Neural cell (in vitro differentiated cells): ENCODE measurements at regions not wholly inside any gene's neighbourhood (a gene's known extent, or its start where the extent isn't known, plus 50 kb on each side); places are given as distances from the start of the nearest gene placed in this dataset.

Source experiments
- H2AFZ ChIP-seq: fragments of 200-600, 300-800 bp; sonication (generic), shearing (Covaris generic); 2 replicates; pipeline ENCODE4 v1.6.0; 2014; ENCODE audit warnings: low read depth, mild to moderate bottlenecking, antibody characterized with exemption, low read length, moderate library complexity
- H3F3A ChIP-seq: fragments of 200-600 bp; shearing (Covaris generic); 2 replicates; pipeline ENCODE4 v1.6.1; 2016; ENCODE audit warnings: mild to moderate bottlenecking, moderate library complexity, mixed read lengths, antibody characterized with exemption, low read length; ENCODE audit not compliant: insufficient read depth, poor library complexity, severe bottlenecking
- H3K27ac ChIP-seq: fragments of 200-600, 300-800 bp; sonication (generic), shearing (Covaris generic); 2 replicates; pipeline ENCODE4 v1.5.1; 2014; ENCODE audit warnings: mild to moderate bottlenecking, low read length, moderate library complexity
- H3K27me3 ChIP-seq: fragments of 300-800, 200-600 bp; sonication (generic), shearing (Covaris generic); 2 replicates; pipeline ENCODE4 v1.6.0; 2014; ENCODE audit warnings: mild to moderate bottlenecking, low read depth, low read length, moderate library complexity; ENCODE audit not compliant: insufficient read depth
- H3K36me3 ChIP-seq: fragments of 300-800, 200-600 bp; sonication (generic), shearing (Covaris generic); 2 replicates; pipeline ENCODE4 v1.5.1; 2014; ENCODE audit warnings: mild to moderate bottlenecking, antibody characterized with exemption, low read length, moderate library complexity; ENCODE audit not compliant: insufficient read depth
- H3K4me2 ChIP-seq: fragments of 300-800, 200-600 bp; sonication (generic), shearing (Covaris generic); 2 replicates; pipeline ENCODE4 v1.6.0; 2014; ENCODE audit warnings: mild to moderate bottlenecking, low read length
- H3K4me3 ChIP-seq: fragments of 300-800, 200-600 bp; sonication (generic), shearing (Covaris generic); 2 replicates; pipeline ENCODE4 v1.5.1; 2014; ENCODE audit warnings: mild to moderate bottlenecking, low read length, moderate library complexity
- H3K79me2 ChIP-seq: fragments of 200-600 bp; shearing (Covaris generic); replicated peaks from 2 replicates; pipeline ENCODE4 v1.6.0; 2014; ENCODE audit warnings: mild to moderate bottlenecking, low read length, moderate library complexity; ENCODE audit not compliant: insufficient read depth
- H3K9ac ChIP-seq: fragments of 300-800, 200-600 bp; sonication (generic), shearing (Covaris generic); 2 replicates; pipeline ENCODE4 v1.6.1; 2016; ENCODE audit warnings: mild to moderate bottlenecking, low read length, mixed read lengths
- H3K9me2 ChIP-seq: fragments of 200-600 bp; shearing (Covaris generic); 2 replicates; pipeline ENCODE4 v1.6.1; 2016; ENCODE audit warnings: mild to moderate bottlenecking, low read length, mixed read lengths; ENCODE audit not compliant: insufficient read depth
- H3K9me3 ChIP-seq: fragments of 200-600, 300-800 bp; sonication (generic), shearing (Covaris generic); 2 replicates; pipeline ENCODE4 v1.6.1; 2016; ENCODE audit warnings: mild to moderate bottlenecking, mixed run types, low read length, moderate library complexity, mixed read lengths
- H4K20me1 ChIP-seq: fragments of 200-600 bp; shearing (Covaris generic); 2 replicates; pipeline ENCODE4 v1.6.1; 2016; ENCODE audit warnings: mild to moderate bottlenecking, mixed run types; ENCODE audit not compliant: insufficient read depth
- CTCF ChIP-seq: fragments of 450-650 bp; IDR thresholded peaks from 2 replicates; pipeline ENCODE4 v1.5.1; 2014; ENCODE audit warnings: antibody characterized with exemption, mild to moderate bottlenecking, moderate library complexity; ENCODE audit not compliant: poor library complexity, severe bottlenecking
- EP300 ChIP-seq: fragments of 450-650 bp; conservative IDR thresholded peaks from 2 replicates; pipeline ENCODE4 v1.6.1; 2014; ENCODE audit warnings: antibody characterized with exemption, mild to moderate bottlenecking, moderate library complexity; ENCODE audit not compliant: poor library complexity, severe bottlenecking
- EZH2 ChIP-seq: fragments of 200-600, 300-800 bp; shearing (Covaris generic), sonication (generic); IDR thresholded peaks from 2 replicates; pipeline ENCODE4 v1.6.1; 2014; ENCODE audit warnings: antibody characterized with exemption, low read length, borderline replicate concordance, mild to moderate bottlenecking; ENCODE audit not compliant: insufficient read depth, poor library complexity, severe bottlenecking
- MXI1 ChIP-seq: fragments of 450-650 bp; conservative IDR thresholded peaks from 2 replicates; pipeline ENCODE4 v1.6.1; 2014; ENCODE audit warnings: antibody characterized with exemption, mild to moderate bottlenecking; ENCODE audit not compliant: poor library complexity, severe bottlenecking
- POLR2AphosphoS5 ChIP-seq: IDR thresholded peaks from 2 replicates; pipeline ENCODE4 v1.6.1; 2012
- RAD21 ChIP-seq: fragments of 450-650 bp; conservative IDR thresholded peaks from 2 replicates; pipeline ENCODE4 v1.6.1; 2014; ENCODE audit warnings: antibody characterized with exemption, mild to moderate bottlenecking, moderate library complexity
- REST ChIP-seq: IDR thresholded peaks from 2 replicates; pipeline ENCODE4 v1.6.1; 2012; ENCODE audit warnings: borderline replicate concordance
- SMC3 ChIP-seq: fragments of 450-650 bp; conservative IDR thresholded peaks from 2 replicates; pipeline ENCODE4 v1.6.1; 2014; ENCODE audit warnings: antibody characterized with exemption, mild to moderate bottlenecking, moderate library complexity; ENCODE audit not compliant: poor library complexity
- TAF1 ChIP-seq: IDR thresholded peaks from 2 replicates; pipeline ENCODE4 v1.6.1; 2012; ENCODE audit warnings: low read depth

- Histone ChIP-seq H3K79me2 (no peaks in the 10 kb centered on the region), H3K9ac (no peak overlapping the region), H3K36me3 (no peaks in the 10 kb centered on the region), H3K9me3 (no peaks in the 10 kb centered on the region), H3K4me2 (no peak overlapping the region), H3K4me3 (no peak overlapping the region), H4K20me1 (no peaks in the 10 kb centered on the region), H3K9me2 (no peaks in the 10 kb centered on the region), H3K27ac (no peak overlapping the region), H3K27me3 (no peaks in the 10 kb centered on the region), H3F3A (no peaks in the 10 kb centered on the region), H2AFZ (no peak overlapping the region)
- no peak for TF ChIP-seq CTCF
- TF ChIP-seq EP300 = no peak
- TF ChIP-seq REST = no peak
- TF ChIP-seq POLR2AphosphoS5 = no peak
- TF ChIP-seq MXI1 = no peak
- no peak for TF ChIP-seq TAF1
- TF ChIP-seq EZH2 = no peak
- no peak for TF ChIP-seq SMC3
- TF ChIP-seq RAD21 = no peak
These were observed 232.8 kb upstream of the NPSR1 start for GRCh38 chr7:34425194-34425593.

- Histone ChIP-seq H3K9me2 (no peaks in the 10 kb centered on the region), H3K27ac (no peak overlapping the region), H3K4me3 (no peak overlapping the region), H3K27me3 (no peaks in the 10 kb centered on the region), H3K9me3 (no peaks in the 10 kb centered on the region), H3K4me2 (no peak overlapping the region), H2AFZ (no peak overlapping the region), H3K9ac (no peak overlapping the region), H4K20me1 (no peaks in the 10 kb centered on the region), H3K79me2 (no peaks in the 10 kb centered on the region), H3K36me3 (no peaks in the 10 kb centered on the region), H3F3A (no peaks in the 10 kb centered on the region)
- no peak for TF ChIP-seq POLR2AphosphoS5
These were observed 232.2 kb upstream of the NPSR1 start for GRCh38 chr7:34425631-34426384.

GRCh38 chr7:34430456-34430855 lies 227.6 kb upstream of the NPSR1 start:
- TF ChIP-seq EP300 (no peak), MXI1 (no peak), REST (no peak), POLR2AphosphoS5 (no peak), RAD21 (no peak), SMC3 (no peak), EZH2 (no peak), CTCF (no peak)
- Histone ChIP-seq H3K9me2 (no peaks in the 10 kb centered on the region), H3K9ac (no peak overlapping the region), H3F3A (no peaks in the 10 kb centered on the region), H3K9me3 (no peaks in the 10 kb centered on the region), H4K20me1 (no peaks in the 10 kb centered on the region), H3K36me3 (no peaks in the 10 kb centered on the region), H3K79me2 (no peaks in the 10 kb centered on the region), H3K4me3 (no peak overlapping the region), H3K27ac (no peak overlapping the region), H3K27me3 (no peaks in the 10 kb centered on the region), H2AFZ (no peak overlapping the region), H3K4me2 (no peak overlapping the region)
